ENCODE measurements at regions not wholly inside any gene's neighbourhood (a gene's known extent, or its start where the extent isn't known, plus 50 kb on each side); places are given as distances from the start of the nearest gene placed in this dataset.

DNA sequence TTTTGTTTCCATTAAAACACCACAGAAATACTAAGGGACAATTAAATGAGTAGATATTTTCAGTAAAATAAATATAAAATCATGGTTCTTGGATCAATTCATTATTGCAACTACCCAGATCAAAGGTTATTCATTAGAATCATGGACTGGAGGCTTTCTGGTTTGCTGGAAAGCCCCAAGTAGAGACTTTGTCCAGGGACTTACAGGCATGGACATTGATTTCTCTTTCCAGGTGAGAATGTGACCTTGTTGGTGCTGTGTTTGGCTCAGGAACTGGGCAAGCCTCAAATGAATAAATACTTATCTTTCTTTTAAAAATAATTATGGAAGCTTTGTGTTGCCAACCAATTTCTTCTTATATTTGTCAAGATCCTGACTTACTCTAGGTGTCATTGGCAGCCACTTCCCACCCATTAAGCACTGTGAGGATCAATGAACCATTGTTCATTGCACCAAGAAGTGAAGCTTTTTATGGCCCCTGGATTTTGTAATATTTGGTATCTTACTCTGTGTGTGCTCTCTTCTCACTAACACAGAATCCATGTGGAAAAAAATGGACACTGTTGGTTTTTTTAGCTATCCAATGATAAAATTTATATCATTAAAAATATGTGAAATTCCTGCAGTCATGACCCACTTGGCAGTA, 205.8 kb upstream of the NRXN1 start:
- DNase-seq (no peak), ATAC-seq (no peak)

DNA sequence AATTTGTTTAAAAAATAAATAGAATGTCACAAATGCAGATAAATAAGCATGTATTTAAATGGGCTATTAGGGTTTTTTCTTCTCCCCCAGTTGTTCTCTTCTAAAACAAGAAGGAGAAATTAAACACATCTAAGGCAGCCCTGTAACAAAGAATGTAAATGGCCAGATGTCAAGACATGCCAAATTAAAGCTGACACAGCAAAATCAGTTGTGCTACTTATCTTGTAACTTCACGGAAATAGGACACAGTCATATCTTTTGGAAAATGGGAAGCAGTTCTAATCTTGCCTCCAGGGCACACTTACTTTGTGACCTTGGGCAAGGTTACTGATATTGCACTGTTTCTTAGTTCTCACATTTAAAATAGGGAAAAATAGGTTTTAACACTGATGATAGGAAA, 200.1 kb upstream of the NRXN1 start:
- no peak for ATAC-seq

GRCh38 chr2:51231071-51231470, 199.1 kb upstream of the NRXN1 start:
- ATAC-seq (no peak), DNase-seq (no peak)

More for the DNA sequence above, 200.1 kb upstream of the NRXN1 start:
- DNase-seq = no peak

GRCh38 chr2:51225377-51225776, 193.4 kb upstream of the NRXN1 start:
- DNase-seq (no peak), ATAC-seq (no peak)

DNA sequence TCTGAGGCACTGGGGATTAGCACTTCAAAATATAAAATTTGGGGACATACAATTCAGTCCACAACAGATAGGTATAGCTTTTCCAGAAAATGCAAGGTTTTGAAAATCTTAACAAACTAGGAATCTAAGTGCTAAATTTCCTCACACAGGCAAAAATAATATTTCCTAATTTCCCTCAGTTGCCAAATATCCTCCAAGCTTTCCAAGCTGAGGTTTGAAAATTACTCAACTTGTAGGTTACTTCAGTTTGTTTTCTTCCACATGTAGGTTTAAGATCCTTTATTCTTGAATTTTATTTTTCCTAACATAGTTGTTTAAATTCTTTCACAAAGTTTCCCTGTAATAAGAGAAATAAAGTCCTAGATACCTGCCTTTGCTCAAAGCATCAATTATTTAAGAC, 192.9 kb upstream of the NRXN1 start:
- DNase-seq = no peak
- no peak for ATAC-seq

DNA sequence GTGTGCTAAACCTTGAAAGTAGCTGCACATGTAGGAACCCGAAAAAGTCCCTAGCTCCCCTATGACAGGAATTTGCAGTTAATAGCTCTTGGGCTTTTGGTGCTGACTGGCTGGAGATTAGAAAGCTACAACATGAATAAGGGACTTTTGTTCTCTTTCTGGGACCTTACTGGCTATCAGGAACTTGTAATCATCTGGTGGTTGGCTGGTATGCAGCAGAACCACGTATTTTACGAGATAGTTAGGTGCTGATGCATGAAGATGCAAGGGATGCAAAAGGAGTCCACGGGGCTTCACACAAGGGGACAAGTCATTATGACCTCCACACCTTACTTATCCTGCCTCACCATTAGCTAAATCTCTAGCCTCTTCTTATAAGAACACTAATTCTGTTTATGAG, 190.2 kb upstream of the NRXN1 start:
- DNase-seq (no peak), ATAC-seq (no peak)

DNA sequence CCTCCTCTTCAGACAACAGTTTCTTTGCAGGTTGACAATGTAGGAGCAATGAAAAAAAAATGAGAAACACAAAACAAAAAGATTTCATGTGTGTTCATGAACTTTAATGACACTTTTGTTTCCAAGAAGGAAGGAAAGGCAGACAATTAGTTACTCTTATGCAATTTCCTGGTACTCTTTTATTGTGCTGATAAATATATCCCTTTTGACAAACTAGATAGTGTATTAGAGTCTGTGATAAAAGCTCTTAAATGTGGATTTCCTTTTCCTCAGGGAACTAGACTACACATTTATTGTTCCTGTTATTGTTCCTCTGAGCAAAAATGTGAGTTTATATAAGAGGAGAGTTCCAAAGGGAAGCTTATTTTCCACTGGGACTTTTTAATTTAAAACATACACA, 188.7 kb upstream of the NRXN1 start:
- DNase-seq = no peak
- no peak for ATAC-seq

- DNase-seq = no peak
- ATAC-seq = no peak
These were observed 188.1 kb upstream of the NRXN1 start for GRCh38 chr2:51220080-51220479.

DNA sequence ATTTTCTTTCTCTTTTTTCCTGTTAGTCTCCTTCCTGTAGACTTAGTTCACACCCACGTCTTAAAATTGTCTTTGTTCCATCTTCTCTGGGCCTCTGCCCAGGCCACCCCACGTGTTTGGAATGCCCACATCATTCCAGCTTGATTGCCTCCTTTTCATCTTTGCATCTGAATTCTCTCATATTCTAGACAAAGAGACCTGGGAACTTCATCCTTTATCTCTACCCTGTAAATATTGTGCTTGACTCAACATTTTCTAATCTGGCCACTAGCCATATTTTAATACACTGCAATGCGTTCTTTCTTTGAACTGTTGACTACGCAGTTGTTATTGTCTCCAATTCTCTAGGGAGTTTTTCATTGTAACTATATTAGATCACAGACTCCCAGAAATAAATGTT, 187.5 kb upstream of the NRXN1 start:
- ATAC-seq (no peak), DNase-seq (no peak)

DNA sequence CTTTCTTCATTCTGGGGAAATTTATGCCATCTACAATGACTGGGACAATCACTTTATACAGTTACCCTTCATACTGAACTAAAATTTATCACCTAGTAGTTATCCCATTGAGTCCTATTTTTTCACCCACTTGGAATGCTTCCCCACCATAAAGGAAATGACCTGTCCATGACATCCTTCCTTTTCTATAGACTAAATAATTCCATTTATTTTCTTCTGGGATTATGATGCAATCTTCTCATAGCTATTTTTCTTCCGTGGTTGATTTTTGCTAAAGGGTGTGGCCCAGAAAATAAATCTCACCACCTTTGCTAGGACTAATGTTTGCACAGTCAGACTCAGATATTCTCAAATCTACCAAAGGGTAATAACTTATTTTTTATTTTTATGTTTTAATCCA, 186.1 kb upstream of the NRXN1 start:
- DNase-seq (no peak), ATAC-seq (no peak)

GRCh38 chr2:51213826-51214225, 181.9 kb upstream of the NRXN1 start:
- DNase-seq = no peak
- no peak for ATAC-seq

DNA sequence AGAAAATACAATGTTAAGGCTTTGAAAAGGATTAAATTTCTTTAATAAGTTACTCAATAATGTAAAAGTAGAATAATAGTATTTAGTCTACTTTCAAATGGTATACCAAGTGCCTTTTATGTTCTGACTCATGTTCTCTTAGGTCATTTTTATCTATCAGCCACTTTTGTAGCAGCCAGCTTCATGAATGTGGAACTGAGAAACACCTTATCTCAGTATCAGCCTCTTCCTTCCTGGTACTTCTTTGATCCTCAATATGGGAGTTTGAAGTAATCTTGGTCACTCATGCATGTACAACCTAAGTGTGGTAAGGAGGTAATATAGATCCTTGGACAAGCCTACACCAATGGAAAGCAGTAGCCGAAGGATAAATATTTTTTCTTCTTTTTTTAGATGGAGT, 180.4 kb upstream of the NRXN1 start:
- ATAC-seq (no peak), DNase-seq (no peak)

DNA sequence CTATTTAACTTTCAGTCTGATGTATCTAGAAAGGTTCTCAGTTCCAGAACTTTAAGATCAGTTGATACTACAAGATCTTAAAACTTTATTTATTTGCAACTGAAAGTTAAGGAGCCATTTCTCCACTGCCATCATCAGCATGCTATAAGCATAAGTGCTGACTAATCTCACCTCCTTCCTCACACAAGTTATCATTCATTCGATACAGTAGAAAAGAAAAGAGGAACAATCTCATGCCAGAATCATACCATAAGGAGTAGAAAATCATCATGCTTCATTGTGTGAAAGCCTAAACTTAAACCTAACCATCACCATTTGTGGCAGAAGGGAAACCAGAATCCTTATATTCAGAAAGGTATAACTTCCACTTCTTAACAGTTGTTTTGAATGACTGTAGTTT, 176.6 kb upstream of the NRXN1 start:
- DNase-seq = no peak
- no peak for ATAC-seq

GRCh38 chr2:51201295-51201694, 169.4 kb upstream of the NRXN1 start:
- DNase-seq (no peak), ATAC-seq (no peak)

- ATAC-seq (no peak), DNase-seq (no peak)
These were observed 162.7 kb upstream of the NRXN1 start for GRCh38 chr2:51194656-51195055.

GRCh38 chr2:51170273-51170672, 138.3 kb upstream of the NRXN1 start:
- ATAC-seq = no peak
- no peak for DNase-seq

DNA sequence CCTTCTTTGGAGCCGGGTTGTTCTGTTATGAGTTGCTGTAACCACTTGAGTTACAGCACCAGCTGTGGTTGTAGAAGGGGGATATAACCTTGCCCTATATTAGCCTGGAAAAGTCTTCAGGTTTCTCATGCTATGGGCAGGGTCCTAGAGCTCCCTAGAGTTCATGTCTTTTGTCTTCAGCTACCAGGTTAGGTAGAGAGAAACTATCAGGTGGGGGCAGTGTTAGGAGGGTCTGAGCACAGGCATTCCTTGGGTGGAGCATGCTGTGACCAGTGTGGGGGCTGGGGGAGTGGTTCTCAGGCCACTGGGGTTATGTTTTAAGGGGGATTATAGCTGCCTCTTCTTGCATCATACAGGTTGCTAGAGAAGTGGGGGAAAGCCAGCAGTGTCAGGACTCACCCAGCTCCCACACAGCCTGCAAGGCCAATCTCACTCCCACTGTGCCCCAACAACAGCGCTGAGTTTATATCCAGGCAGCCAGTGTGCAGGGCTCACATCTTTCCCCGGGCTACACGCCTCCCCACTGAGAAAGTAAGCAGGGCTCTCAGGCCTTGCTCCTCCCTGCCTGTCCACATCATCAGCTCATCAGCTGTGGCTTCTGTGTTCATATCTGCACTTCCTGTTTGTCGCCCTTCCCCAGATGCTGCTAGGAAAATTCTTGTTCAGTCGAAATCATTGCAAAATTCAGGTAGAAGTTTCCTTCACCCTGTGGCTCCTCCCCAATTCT, 133.8 kb upstream of the NRXN1 start:
- DNase-seq (no peak), ATAC-seq (no peak)

- DNase-seq (no peak), ATAC-seq (no peak)
These were observed 126.3 kb upstream of the NRXN1 start for GRCh38 chr2:51158251-51158650.

DNA sequence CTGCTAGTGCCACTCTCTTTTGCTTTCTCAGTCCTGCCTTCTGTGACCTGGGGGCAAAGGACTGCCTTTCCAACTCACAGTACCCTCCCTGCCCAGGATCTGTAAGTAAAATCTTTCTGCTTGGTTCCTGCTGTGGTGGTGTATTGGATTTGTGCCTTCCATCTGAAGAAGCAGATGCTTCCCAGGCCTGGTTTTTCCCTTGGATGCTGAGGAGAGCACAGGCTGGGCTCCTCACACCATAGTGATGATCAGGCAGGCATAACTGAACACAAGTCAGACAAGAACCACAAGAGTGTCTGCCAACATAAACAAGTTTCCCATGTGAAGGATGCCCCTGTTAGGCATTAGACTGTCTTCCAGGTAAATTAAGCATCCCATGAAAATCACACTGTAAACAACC, 121.3 kb upstream of the NRXN1 start:
- no peak for ATAC-seq
- no peak for DNase-seq

- ATAC-seq (no peak), DNase-seq (no peak)
These were observed 119.7 kb upstream of the NRXN1 start for GRCh38 chr2:51151490-51152140.

- DNase-seq = no peak
- no peak for ATAC-seq
These were observed 117.8 kb upstream of the NRXN1 start for GRCh38 chr2:51149725-51150124.

GRCh38 chr2:51145761-51146160, 113.8 kb upstream of the NRXN1 start:
- ATAC-seq (no peak), DNase-seq (no peak)

DNA sequence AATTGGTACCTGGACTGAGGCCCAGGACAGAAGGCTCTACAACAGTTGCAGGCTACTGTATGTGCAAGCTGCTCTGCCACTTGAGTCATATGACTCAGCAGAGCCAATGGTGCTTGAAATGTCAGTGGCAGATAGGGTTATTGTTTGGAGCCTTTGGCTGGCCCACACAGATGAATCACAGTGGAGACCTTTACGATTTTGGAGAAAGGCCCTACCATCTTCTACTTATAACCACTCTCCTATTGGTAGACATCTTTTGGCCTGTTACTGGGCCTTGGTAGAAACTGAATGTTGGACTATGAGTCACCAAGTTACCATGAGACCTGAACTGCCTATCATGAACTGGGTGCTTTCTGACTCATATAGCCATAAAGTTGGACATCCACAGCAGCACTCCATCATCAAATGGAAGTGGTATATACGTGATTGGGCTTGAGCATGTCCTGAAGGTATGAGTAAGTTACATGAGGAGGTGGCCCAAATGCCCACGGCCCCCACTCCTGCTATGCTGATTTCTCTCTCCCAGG, 88.9 kb upstream of the NRXN1 start:
- ATAC-seq (no peak), DNase-seq (no peak)

DNA sequence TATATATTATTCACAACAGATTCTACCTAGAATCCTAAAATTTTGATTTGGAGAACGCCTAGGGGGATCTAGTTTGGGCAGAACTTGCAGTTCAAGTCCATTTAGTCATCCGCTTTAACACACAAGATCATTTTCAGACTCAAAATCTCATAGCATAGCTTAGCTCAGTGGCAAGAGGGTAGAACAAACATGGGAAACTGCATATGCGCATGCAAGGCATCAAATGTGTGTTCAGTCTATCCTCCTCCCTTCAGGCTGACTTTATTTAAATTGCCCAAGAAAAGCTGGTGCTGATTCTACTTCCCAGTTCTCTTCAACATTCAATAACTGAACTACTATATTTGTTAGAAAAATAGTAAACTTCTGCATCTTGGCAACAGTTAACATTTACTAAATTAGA, 79.6 kb upstream of the NRXN1 start:
- no peak for ATAC-seq
- DNase-seq = no peak

All from stimulated activated naive CD8-positive, alpha-beta T cell treated with anti-CD3 and anti-CD28 coated beads, Interleukin-15, Interleukin-2, amounts not matched to agents 100 U/mL and 50 U/mL, for 24 hours (primary cell).